CD14-positive monocyte (primary cell): ENCODE measurements at regions not wholly inside any gene's neighbourhood (a gene's known extent, or its start where the extent isn't known, plus 50 kb on each side); places are given as distances from the start of the nearest gene placed in this dataset.

Source experiments
- DNase-seq, 3 donors: peaks; one replicate each; pipeline ENCODE4 v3.0.0-alpha.2; 2011 to 2022
- H2AFZ ChIP-seq: 2 replicates; pipeline ENCODE4 v1.6.0; 2012; ENCODE audit warnings: mild to moderate bottlenecking, low read depth, low read length, inconsistent platforms; ENCODE audit not compliant: insufficient read depth, poor library complexity, severe bottlenecking
- H3K27ac ChIP-seq, 2 donors: 1 replicate in 1 of 2; 2 replicates in 1 of 2; pipeline ENCODE4 v1.5.1; 2012 to 2013; ENCODE audit warnings: low read length in 2 of 2, control low read depth in 1 of 2, inconsistent platforms in 1 of 2, low read depth in 1 of 2, mild to moderate bottlenecking in 1 of 2
- H3K27me3 ChIP-seq, 2 donors: one replicate each; pipeline versions ENCODE4 v1.6.0 to v1.6.1; 2011 to 2013; ENCODE audit warnings: low read length in 2 of 2; ENCODE audit not compliant: control insufficient read depth in 2 of 2, insufficient read depth in 2 of 2
- H3K36me3 ChIP-seq, 2 donors: replicated peaks in 1 of 2; 1 replicate in 1 of 2; 2 replicates in 1 of 2; pipeline versions ENCODE4 v1.5.1 to v1.6.1; 2012 to 2013; ENCODE audit warnings: low read length in 2 of 2, control low read depth in 1 of 2, inconsistent platforms in 1 of 2, mild to moderate bottlenecking in 1 of 2; ENCODE audit not compliant: insufficient read depth in 2 of 2, control insufficient read depth in 1 of 2
- H3K4me1 ChIP-seq, 2 donors: 1 replicate in 1 of 2; 2 replicates in 1 of 2; pipeline versions ENCODE4 v1.5.1 to v1.6.1; 2012 to 2013; ENCODE audit warnings: low read length in 2 of 2, control low read depth in 1 of 2, inconsistent platforms in 1 of 2, mild to moderate bottlenecking in 1 of 2, moderate library complexity in 1 of 2; ENCODE audit not compliant: insufficient read depth in 2 of 2, control insufficient read depth in 1 of 2
- H3K4me2 ChIP-seq: replicated peaks from 2 replicates; pipeline ENCODE3; 2012; ENCODE audit warnings: low read length, moderate library complexity, mild to moderate bottlenecking; ENCODE audit not compliant: poor library complexity, severe bottlenecking; ENCODE audit errors: extremely low read depth
- H3K4me3 ChIP-seq, 3 experiments: fragments of 200-600 bp in 1 of 3; sonication (generic) in 1 of 3; replicated peaks in 1 of 3; 1 replicate in 2 of 3; 2 replicates in 1 of 3; pipeline ENCODE4 v1.5.1; 2011 to 2013; ENCODE audit warnings: low read length in 3 of 3, mild to moderate bottlenecking in 3 of 3, control low read depth in 2 of 3, low read depth in 2 of 3, inconsistent platforms in 1 of 3, moderate library complexity in 1 of 3
- H3K79me2 ChIP-seq: 2 replicates; pipeline ENCODE4 v1.6.0; 2012; ENCODE audit warnings: mild to moderate bottlenecking, control low read depth, inconsistent platforms, low read length, moderate library complexity; ENCODE audit not compliant: insufficient read depth
- H3K9ac ChIP-seq: 2 replicates; pipeline ENCODE4 v1.6.0; 2017; ENCODE audit warnings: low read length, mild to moderate bottlenecking; ENCODE audit not compliant: insufficient read depth, poor library complexity, severe bottlenecking
- H3K9me3 ChIP-seq, 2 donors: replicated peaks in 1 of 2; 1 replicate in 1 of 2; 2 replicates in 1 of 2; pipeline versions ENCODE4 v1.5.1 to v1.6.1; 2012 to 2013; ENCODE audit warnings: low read length in 2 of 2, control low read depth in 1 of 2; ENCODE audit not compliant: control insufficient read depth in 1 of 2, insufficient read depth in 1 of 2
- H4K20me1 ChIP-seq: 2 replicates; pipeline ENCODE4 v1.6.0; 2012; ENCODE audit warnings: mild to moderate bottlenecking, low read length, control low read depth, moderate library complexity; ENCODE audit not compliant: insufficient read depth
- H3K27ac Mint-ChIP-seq, 7 donors: one replicate each; pipeline ENCODE4 v1.8.0; 2020; ENCODE audit warnings: mild to moderate bottlenecking in 7 of 7, mixed read lengths in 7 of 7, moderate library complexity in 6 of 7, inconsistent platforms in 2 of 7
- H3K27me3 Mint-ChIP-seq, 3 donors: one replicate each; pipeline ENCODE4 v1.8.0; 2021 to 2022; ENCODE audit warnings: low read depth in 3 of 3, mild to moderate bottlenecking in 3 of 3, mixed read lengths in 3 of 3, moderate library complexity in 3 of 3, inconsistent platforms in 1 of 3
- H3K36me3 Mint-ChIP-seq, 2 donors: one replicate each; pipeline ENCODE4 v1.8.0; 2020; ENCODE audit warnings: mixed read lengths in 2 of 2, inconsistent platforms in 1 of 2, mild to moderate bottlenecking in 1 of 2
- H3K4me1 Mint-ChIP-seq: one replicate; pipeline ENCODE4 v1.8.0; 2020; ENCODE audit warnings: mild to moderate bottlenecking, mixed read lengths
- H3K4me3 Mint-ChIP-seq, 2 donors: one replicate each; pipeline ENCODE4 v1.8.0; 2020; ENCODE audit warnings: mild to moderate bottlenecking in 2 of 2, mixed read lengths in 2 of 2, moderate library complexity in 1 of 2
- H3K9me3 Mint-ChIP-seq, 7 donors: one replicate each; pipeline ENCODE4 v1.8.0; 2020 to 2022; ENCODE audit warnings: mixed read lengths in 7 of 7, mild to moderate bottlenecking in 6 of 7, moderate library complexity in 6 of 7, inconsistent platforms in 2 of 7
- CTCF ChIP-seq: fragments of 200-600 bp; IDR thresholded peaks from one replicate; pipeline ENCODE4 v1.8.0; 2022; ENCODE audit warnings: antibody characterized with exemption, mild to moderate bottlenecking
- WGBS: methylation state at CpG from one replicate; pipeline ENCODE4 v1.1.5; 2013; ENCODE audit warnings: missing lambda C conversion rate; ENCODE audit not compliant: insufficient coverage; 5-methylcytosine and 5-hydroxymethylcytosine counted together
- intact Hi-C, 2 donors: fragments of 100-400 bp; cut with micrococcal nuclease; formaldehyde crosslinking; loops; one replicate each; pipeline versions ENCODE4 v1.15.0 to v1.15.1; 2023

- H3K9ac ChIP-seq, result no peak overlapping the region
- H2AFZ ChIP-seq, result no peak overlapping the region
- intact Hi-C loops, result no loop called here
- Mint-ChIP-seq H3K9me3 (peaks cover 2 to 15% (median 7%) of the 10 kb centered on the region in 7 donors), H3K4me1 (no peaks in the 10 kb centered on the region), H3K36me3 (no peaks in the 10 kb centered on the region), H3K27me3 (no peaks in the 10 kb centered on the region), H3K27ac (no peak overlapping the region), H3K4me3 (no peak overlapping the region)
- H3K4me1 ChIP-seq, result no peaks in the 10 kb centered on the region
- H3K9me3 ChIP-seq, result peaks cover 0 to 6% of the 10 kb centered on the region in 2 donors
- H3K4me3 ChIP-seq, result no peak overlapping the region
- H4K20me1 ChIP-seq, result no peaks in the 10 kb centered on the region
- no CpG with 5 or more reads among the region's 2 CpGs for WGBS
- TF ChIP-seq CTCF, result no peak
- H3K27me3 ChIP-seq, result no peaks in the 10 kb centered on the region
- no peaks in the 10 kb centered on the region for H3K36me3 ChIP-seq
- no peak overlapping the region for H3K4me2 ChIP-seq
- no peak for DNase-seq
- H3K27ac ChIP-seq, result no peak overlapping the region
- no peaks in the 10 kb centered on the region for H3K79me2 ChIP-seq
Observed at GRCh38 chr5:101024299-101024698, 121.2 kb upstream of the ST8SIA4 start.

- Histone ChIP-seq H3K4me2 (no peak overlapping the region), H3K27me3 (no peaks in the 10 kb centered on the region), H3K4me3 (no peak overlapping the region), H3K36me3 (no peaks in the 10 kb centered on the region), H3K27ac (no peak overlapping the region), H2AFZ (no peak overlapping the region), H4K20me1 (no peaks in the 10 kb centered on the region), H3K9ac (no peak overlapping the region), H3K79me2 (no peaks in the 10 kb centered on the region), H3K4me1 (no peaks in the 10 kb centered on the region), H3K9me3 (no peaks in the 10 kb centered on the region)
- no peaks in the 10 kb centered on the region for H3K36me3 Mint-ChIP-seq
- H3K27ac Mint-ChIP-seq, result no peak overlapping the region
- TF ChIP-seq CTCF, result no peak
- peaks cover 0 to 3% (median 0%) of the 10 kb centered on the region in 7 donors for H3K9me3 Mint-ChIP-seq
- no CpG with 5 or more reads among the region's 1 CpG for WGBS
- no peak for DNase-seq
- no peak overlapping the region for H3K4me3 Mint-ChIP-seq
- no peaks in the 10 kb centered on the region for H3K4me1 Mint-ChIP-seq
- H3K27me3 Mint-ChIP-seq, result no peaks in the 10 kb centered on the region
- intact Hi-C loops, result no loop called here
Observed at GRCh38 chr5:101018299-101018698, 115.2 kb upstream of the ST8SIA4 start.
